Endothelial cell of umbilical vein (primary cell): ENCODE measurements at regions not wholly inside any gene's neighbourhood (a gene's known extent, or its start where the extent isn't known, plus 50 kb on each side); places are given as distances from the start of the nearest gene placed in this dataset.

Experiments
- BruUV-seq: library from RNA; stranded (reverse); fragments of 400-500 nt; replicated peaks from 2 replicates; lab custom pipeline; 2021; lab: Mats Ljungman, UMichigan
- CTCF ChIA-PET: fragments of 300-600, 350-600 bp; sonication (Branson Sonifier 250); formaldehyde crosslinking; loops from one replicate; lab custom pipeline; 2021; ENCODE audit warnings: antibody characterized with exemption, inconsistent platforms; lab: Charles Lee
- POLR2A ChIA-PET: fragments of 300-600, 350-600 bp; sonication (Branson Sonifier 250); formaldehyde crosslinking; loops from one replicate; lab custom pipeline; 2021; ENCODE audit warnings: antibody characterized with exemption, inconsistent platforms; lab: Charles Lee
- DNase-seq: peaks from one replicate; pipeline ENCODE4 v3.0.0-alpha.2; 2011; ENCODE audit warnings: low read depth, low spot score
- FAIRE-seq: peaks from 2 replicates; lab custom pipeline; 2011; peaks lifted over from hg19 to GRCh38; lab: Jason Lieb, UNC
- H2AFZ ChIP-seq: 2 replicates; pipeline ENCODE4 v1.6.0; 2012; ENCODE audit warnings: low read depth, low read length, control low read depth, inconsistent platforms
- H3K27ac ChIP-seq: 2 replicates; pipeline ENCODE4 v1.5.1; 2011; ENCODE audit warnings: low read depth, mild to moderate bottlenecking, control low read depth, low read length, moderate library complexity; ENCODE audit not compliant: insufficient read depth
- H3K27me3 ChIP-seq, 2 experiments: 2 replicates each; pipeline versions ENCODE4 v1.6.0 to v1.6.1; 2011; ENCODE audit warnings: low read length in 2 of 2, mixed read lengths in 1 of 2; ENCODE audit not compliant: control insufficient read depth in 2 of 2, insufficient read depth in 2 of 2
- H3K36me3 ChIP-seq, 2 experiments: 2 replicates in 1 of 2; 3 replicates in 1 of 2; pipeline ENCODE4 v1.5.1; 2011; ENCODE audit warnings: low read length in 2 of 2, mild to moderate bottlenecking in 1 of 2, moderate library complexity in 1 of 2; ENCODE audit not compliant: control insufficient read depth in 2 of 2, insufficient read depth in 2 of 2; ENCODE audit errors: extremely low read depth in 1 of 2
- H3K4me1 ChIP-seq: 3 replicates; pipeline ENCODE4 v1.5.1; 2011; ENCODE audit warnings: mild to moderate bottlenecking, low read length; ENCODE audit not compliant: control insufficient read depth, insufficient read depth; ENCODE audit errors: extremely low read depth
- H3K4me2 ChIP-seq: 2 replicates; pipeline ENCODE4 v1.6.1; 2011; ENCODE audit warnings: low read length, control low read depth, mixed read lengths; ENCODE audit not compliant: insufficient read depth
- H3K4me3 ChIP-seq, 3 experiments: fragments of 200-600 bp in 1 of 3; sonication (generic), shearing (Covaris generic) in 1 of 3; replicated peaks in 1 of 3; 2 replicates each; pipeline ENCODE4 v1.5.1; 2011 to 2016; ENCODE audit warnings: control low read depth in 3 of 3, low read length in 3 of 3, mild to moderate bottlenecking in 2 of 3, inconsistent platforms in 1 of 3, low read depth in 1 of 3, moderate library complexity in 1 of 3; ENCODE audit not compliant: insufficient read depth in 1 of 3
- H3K79me2 ChIP-seq: 2 replicates; pipeline ENCODE4 v1.6.0; 2012; ENCODE audit warnings: low read length, inconsistent platforms; ENCODE audit not compliant: control insufficient read depth, insufficient read depth
- H3K9ac ChIP-seq: replicated peaks from 2 replicates; pipeline ENCODE3; 2011; ENCODE audit warnings: low read length, control low read depth; ENCODE audit not compliant: insufficient read depth; ENCODE audit errors: extremely low read depth
- H3K9me1 ChIP-seq: replicated peaks from 3 replicates; pipeline ENCODE4 v1.6.0; 2011; ENCODE audit warnings: mild to moderate bottlenecking, low read length; ENCODE audit not compliant: control insufficient read depth, insufficient read depth; ENCODE audit errors: extremely low read depth
- H3K9me3 ChIP-seq: replicated peaks from 2 replicates; pipeline ENCODE4 v1.5.1; 2012; ENCODE audit warnings: low read length, inconsistent platforms; ENCODE audit not compliant: control insufficient read depth, insufficient read depth
- H4K20me1 ChIP-seq: replicated peaks from 2 replicates; pipeline ENCODE3; 2011; ENCODE audit warnings: mild to moderate bottlenecking, low read length; ENCODE audit not compliant: control insufficient read depth, insufficient read depth; ENCODE audit errors: extremely low read depth
- CTCF ChIP-seq, 2 donors: IDR thresholded peaks; 1 replicate in 1 of 2; 2 replicates in 1 of 2; pipeline ENCODE4 v1.5.1; 2011; ENCODE audit warnings: low read length in 2 of 2, mild to moderate bottlenecking in 2 of 2, moderate library complexity in 2 of 2, control low read depth in 1 of 2, inconsistent platforms in 1 of 2, low read depth in 1 of 2; ENCODE audit not compliant: insufficient read depth in 1 of 2; ENCODE audit errors: extremely low read depth in 1 of 2
- EZH2 ChIP-seq: IDR thresholded peaks from 2 replicates; pipeline ENCODE4 v1.6.1; 2012; ENCODE audit warnings: borderline replicate concordance, low read depth, mild to moderate bottlenecking, moderate library complexity, low read length, inconsistent platforms; ENCODE audit not compliant: severe bottlenecking
- FOS ChIP-seq: IDR thresholded peaks from 2 replicates; pipeline ENCODE4 v1.6.1; 2011; ENCODE audit warnings: mild to moderate bottlenecking, low read length, moderate library complexity, borderline replicate concordance; ENCODE audit not compliant: insufficient read depth
- GATA2 ChIP-seq: IDR thresholded peaks from 2 replicates; pipeline ENCODE4 v1.7.0; 2011; ENCODE audit warnings: low read depth, mild to moderate bottlenecking, moderate library complexity, mixed read lengths, low read length; ENCODE audit not compliant: insufficient read length, insufficient read depth
- JUN ChIP-seq: IDR thresholded peaks from 2 replicates; pipeline ENCODE4 v1.6.1; 2011; ENCODE audit warnings: borderline replicate concordance, low read depth; ENCODE audit not compliant: insufficient read length, insufficient read depth
- MAX ChIP-seq: IDR thresholded peaks from 2 replicates; pipeline ENCODE4 v1.6.1; 2011; ENCODE audit not compliant: insufficient read depth, insufficient read length
- MYC ChIP-seq: IDR thresholded peaks from one replicate; pipeline ENCODE4 v1.6.1; 2011; ENCODE audit warnings: mild to moderate bottlenecking, low read depth, low read length
- POLR2A ChIP-seq: IDR thresholded peaks from 2 replicates; pipeline ENCODE4 v1.6.1; 2012; ENCODE audit warnings: low read depth, mild to moderate bottlenecking, control low read depth, low read length
- POLR2AphosphoS5 ChIP-seq: IDR thresholded peaks from 2 replicates; pipeline ENCODE4 v1.6.1; 2012; ENCODE audit warnings: low read depth, mild to moderate bottlenecking, control low read depth, low read length, moderate library complexity; ENCODE audit not compliant: insufficient read depth
- dilution Hi-C: fragments of 300-500 bp; cut with MboI; formaldehyde crosslinking; loops from one replicate; pipeline ENCODE4 v1.15.0; 2019; ENCODE audit warnings: low sequenced_read_pairs; ENCODE audit not compliant: extremely low pct_ligation_motif_present
- intact Hi-C: fragments of 100-400 bp; cut with micrococcal nuclease; formaldehyde crosslinking; loops from one replicate; pipeline ENCODE4 v1.10.0; 2022

GRCh38 chr16:79472426-79472825, 128.1 kb downstream of the MAF start:
- POLR2A ChIA-PET = no interaction called here
- no peak overlapping the region for H3K4me2 ChIP-seq
- H3K9me3 ChIP-seq = peaks cover 5% of the 10 kb centered on the region
- no peak overlapping the region for H3K27ac ChIP-seq
- no peaks in the 10 kb centered on the region for H3K36me3 ChIP-seq
- no peak overlapping the region for H3K4me3 ChIP-seq
- TF ChIP-seq POLR2AphosphoS5 (no peak), CTCF (IDR thresholded peaks at IDR 0.05; ENCODE audit: extremely low read depth in 1 of 2, insufficient read depth in 1 of 2, low read depth in 1 of 2, low read length in 2 of 2) (no peak), EZH2 (no peak), JUN (no peak), MYC (no peak), POLR2A (no peak), MAX (no peak), GATA2 (no peak), FOS (no peak)
- no peaks in the 10 kb centered on the region for H3K9me1 ChIP-seq
- CTCF ChIA-PET = no interaction called here
- FAIRE-seq = no peak
- dilution Hi-C loops (no loop called here), intact Hi-C loops (no loop called here)
- BruUV-seq = no TSS peak
- no peak for DNase-seq
- no peaks in the 10 kb centered on the region for H3K27me3 ChIP-seq
- H3K9ac ChIP-seq = no peak overlapping the region
- H4K20me1 ChIP-seq = no peaks in the 10 kb centered on the region
- H2AFZ ChIP-seq = no peak overlapping the region
- H3K79me2 ChIP-seq = no peaks in the 10 kb centered on the region
- H3K4me1 ChIP-seq = no peaks in the 10 kb centered on the region
